GM23248 (cell line): ENCODE measurements at regions not wholly inside any gene's neighbourhood (a gene's known extent, or its start where the extent isn't known, plus 50 kb on each side); places are given as distances from the start of the nearest gene placed in this dataset.

Experiments
- EZH2 ChIP-seq: fragments of 200-600 bp; sonication (generic); IDR thresholded peaks from 2 replicates; pipeline ENCODE4 v1.6.1; 2018; ENCODE audit warnings: antibody characterized with exemption, mild to moderate bottlenecking; ENCODE audit not compliant: insufficient read depth, poor library complexity, severe bottlenecking
- EZH2phosphoT487 ChIP-seq: fragments of 200-600 bp; sonication (generic); IDR thresholded peaks from 2 replicates; pipeline ENCODE4 v1.6.1; 2018; ENCODE audit warnings: antibody characterized with exemption, moderate library complexity, mild to moderate bottlenecking, low read depth; ENCODE audit not compliant: insufficient read depth

- TF ChIP-seq EZH2 (no peak), EZH2phosphoT487 (no peak)
Measured at GRCh38 chr22:26852176-26852575, 194.8 kb downstream of the MIAT start.
